K562 (cell line): ENCODE measurements at regions not wholly inside any gene's neighbourhood (a gene's known extent, or its start where the extent isn't known, plus 50 kb on each side); places are given as distances from the start of the nearest gene placed in this dataset.
A peak's percentile ranks its signal among the peaks of the same experiment; 100 is the strongest.

Experiments used
- ATAC-seq: fragments of 200-7000 bp; cut with Tn5 transposase; 3 replicates; pipeline ENCODE4 v1.9.1; 2020; ENCODE audit warnings: moderate library complexity
- BruUV-seq: library from RNA; stranded (reverse); fragments of 400-500 nt; replicated peaks from 2 replicates; lab custom pipeline; 2021; lab: Mats Ljungman, UMichigan
- CTCF ChIA-PET: fragments of 300-600 bp; formaldehyde crosslinking; extraction: SDS; loops from one replicate; lab custom pipeline; 2021; ENCODE audit warnings: low intra/inter-chr PET ratio; lab: Yijun Ruan, JAX
- POLR2A ChIA-PET: fragments of 300-600, 350-650 bp; sonication (Branson Sonifier 250); formaldehyde crosslinking; extraction: SDS; loops from one replicate; lab custom pipeline; 2021; ENCODE audit warnings: antibody characterized with exemption, inconsistent platforms; lab: Yijun Ruan, JAX
- DNase-seq, 4 experiments: peaks; one replicate each; pipeline versions ENCODE4 v3.0.0 to v3.0.0-alpha.2; 2011 to 2018; ENCODE audit warnings: low spot score in 3 of 4, mixed read lengths in 3 of 4; ENCODE audit errors: extremely low read depth in 1 of 4
- FAIRE-seq: peaks from 2 replicates; lab custom pipeline; 2011; peaks lifted over from hg19 to GRCh38; lab: Jason Lieb, UNC
- H2AFZ ChIP-seq: 2 replicates; pipeline ENCODE4 v1.6.0; 2011; ENCODE audit warnings: low read depth, low read length, control low read depth, inconsistent platforms
- H3K27ac ChIP-seq: fragments of 200-600 bp; 3 replicates; pipeline ENCODE4 v1.8.0; 2011; ENCODE audit warnings: low read depth, mild to moderate bottlenecking, control low read depth, inconsistent platforms, low read length, moderate library complexity, mixed read lengths; ENCODE audit errors: extremely low read depth
- H3K27me3 ChIP-seq, 2 experiments: fragments of 300-600 bp in 1 of 2; 2 replicates in 1 of 2; 3 replicates in 1 of 2; pipeline versions ENCODE4 v1.6.0 to v1.8.0; 2011; ENCODE audit warnings: inconsistent platforms in 2 of 2, low read length in 2 of 2, mild to moderate bottlenecking in 1 of 2, mixed read lengths in 1 of 2, moderate library complexity in 1 of 2; ENCODE audit not compliant: control insufficient read depth in 2 of 2, insufficient read depth in 2 of 2
- H3K36me3 ChIP-seq: fragments of 300-600 bp; 3 replicates; pipeline ENCODE4 v1.8.0; 2011; ENCODE audit warnings: mild to moderate bottlenecking, low read length, inconsistent platforms; ENCODE audit not compliant: control insufficient read depth, insufficient read depth
- H3K4me1 ChIP-seq, 2 experiments: fragments of 200-600 bp in 1 of 2; replicated peaks in 1 of 2; 2 replicates in 1 of 2; 3 replicates in 1 of 2; pipeline versions ENCODE4 v1.5.1 to v1.8.0; 2011; ENCODE audit warnings: inconsistent platforms in 2 of 2, low read length in 2 of 2, mild to moderate bottlenecking in 1 of 2, mixed read lengths in 1 of 2, moderate library complexity in 1 of 2; ENCODE audit not compliant: control insufficient read depth in 2 of 2, insufficient read depth in 2 of 2
- H3K4me2 ChIP-seq: 2 replicates; pipeline ENCODE4 v1.6.1; 2011; ENCODE audit warnings: low read length, control low read depth, inconsistent platforms, mixed read lengths; ENCODE audit not compliant: insufficient read depth
- H3K4me3 ChIP-seq: fragments of 200-600 bp; sonication (generic), shearing (Covaris generic); 2 replicates; pipeline ENCODE4 v1.5.1; 2016; ENCODE audit warnings: control low read depth, inconsistent platforms
- H3K79me2 ChIP-seq: fragments of 200-600 bp; 3 replicates; pipeline ENCODE4 v1.8.0; 2011; ENCODE audit warnings: low read length, inconsistent platforms; ENCODE audit not compliant: control insufficient read depth, insufficient read depth
- H3K9ac ChIP-seq, 2 experiments: 2 replicates each; pipeline versions ENCODE4 v1.6.0 to v1.6.1; 2011; ENCODE audit warnings: low read depth in 2 of 2, low read length in 2 of 2, control low read depth in 1 of 2, inconsistent platforms in 1 of 2, mild to moderate bottlenecking in 1 of 2, mixed read lengths in 1 of 2; ENCODE audit not compliant: insufficient read depth in 1 of 2
- H3K9me1 ChIP-seq: one replicate; pipeline ENCODE4 v1.6.0; 2011; ENCODE audit warnings: inconsistent platforms, mild to moderate bottlenecking, low read length, moderate library complexity; ENCODE audit not compliant: control insufficient read depth, insufficient read depth
- H3K9me3 ChIP-seq: replicated peaks from 2 replicates; pipeline ENCODE4 v1.5.1; 2011; ENCODE audit warnings: low read depth, low read length, inconsistent platforms; ENCODE audit not compliant: control insufficient read depth, insufficient read depth
- H4K20me1 ChIP-seq: replicated peaks from 2 replicates; pipeline ENCODE4 v1.6.1; 2011; ENCODE audit warnings: low read length, inconsistent platforms, mixed read lengths; ENCODE audit not compliant: control insufficient read depth, insufficient read depth
- DDX20 ChIP-seq: fragments of 450-650 bp; IDR thresholded peaks from 2 replicates; pipeline ENCODE4 v1.6.1; 2016; ENCODE audit warnings: missing genetic modification characterization, low read depth, mild to moderate bottlenecking, missing compliant biosample characterization, moderate library complexity
- HOXB6 ChIP-seq: fragments of 250-450 bp; sonication (Bioruptor Pico); IDR thresholded peaks from 2 replicates; pipeline ENCODE4 v1.5.1; 2022; ENCODE audit warnings: mild to moderate bottlenecking, borderline replicate concordance
- MCM7 ChIP-seq, 2 experiments: fragments of 450-650 bp; IDR thresholded peaks; 2 replicates each; pipeline ENCODE4 v1.6.1; 2016 to 2018
- NCOA1 ChIP-seq: fragments of 450-650 bp; IDR thresholded peaks from 2 replicates; pipeline ENCODE4 v1.6.1; 2016; ENCODE audit warnings: low read depth
- NEUROD1 ChIP-seq: fragments of 150-350 bp; IDR thresholded peaks from 2 replicates; pipeline ENCODE4 v1.6.1; 2014; ENCODE audit warnings: borderline replicate concordance, low read length, low read depth; ENCODE audit not compliant: partially characterized antibody
- NFE2L1 ChIP-seq: fragments of 450-650 bp; IDR thresholded peaks from 2 replicates; pipeline ENCODE4 v1.6.1; 2016; ENCODE audit warnings: missing genetic modification characterization, low read depth, mild to moderate bottlenecking, missing compliant biosample characterization, moderate library complexity, borderline replicate concordance
- SMARCA4 ChIP-seq: fragments of 450-650 bp; IDR thresholded peaks from 2 replicates; pipeline ENCODE4 v1.6.1; 2016
- WGBS: fragments of 100-300 bp; shearing (Covaris generic); methylation state at CpG from one replicate; pipeline ENCODE4 v1.1.6; 2016; ENCODE audit warnings: low coverage, mixed read lengths; ENCODE audit not compliant: insufficient coverage; ENCODE audit errors: missing lambda C conversion rate; 5-methylcytosine and 5-hydroxymethylcytosine counted together
- in situ Hi-C: fragments of 300-500 bp; cut with MboI; formaldehyde crosslinking; loops from 4 replicates; pipeline ENCODE4 v1.15.0; 2018; ENCODE audit warnings: inconsistent platforms, mixed read lengths
- intact Hi-C: fragments of 100-400 bp; cut with micrococcal nuclease; formaldehyde crosslinking; loops from 2 replicates; pipeline ENCODE4 v1.14.2; 2022
- TF ChIP-seq, protein P1 (sequence below), 3 experiments: IDR thresholded peaks in 2 of 3; conservative IDR thresholded peaks in 1 of 3; 2 replicates each; pipeline ENCODE4 v1.5.1; 2011 to 2012; ENCODE audit warnings: low read length in 3 of 3, mild to moderate bottlenecking in 3 of 3, control low read depth in 2 of 3, improper control_type of control experiment in 1 of 3, inconsistent platforms in 1 of 3, low read depth in 1 of 3, mixed read lengths in 1 of 3, moderate library complexity in 1 of 3; ENCODE audit not compliant: insufficient read depth in 2 of 3
- TF ChIP-seq, protein P2 (sequence below), 2 experiments: fragments of 450-650 bp; formaldehyde crosslinking in 1 of 2; IDR thresholded peaks; 2 replicates each; pipeline versions ENCODE4 v1.4.0 to v1.6.1; 2014 to 2020; ENCODE audit warnings: mild to moderate bottlenecking in 2 of 2, borderline replicate concordance in 1 of 2, low read depth in 1 of 2
- TF ChIP-seq, protein P3 (sequence below): sonication (generic); formaldehyde crosslinking; IDR thresholded peaks from 2 replicates; pipeline ENCODE4 v1.8.1; 2023; ENCODE audit warnings: mild to moderate bottlenecking, missing genetic modification reagents

DNA sequence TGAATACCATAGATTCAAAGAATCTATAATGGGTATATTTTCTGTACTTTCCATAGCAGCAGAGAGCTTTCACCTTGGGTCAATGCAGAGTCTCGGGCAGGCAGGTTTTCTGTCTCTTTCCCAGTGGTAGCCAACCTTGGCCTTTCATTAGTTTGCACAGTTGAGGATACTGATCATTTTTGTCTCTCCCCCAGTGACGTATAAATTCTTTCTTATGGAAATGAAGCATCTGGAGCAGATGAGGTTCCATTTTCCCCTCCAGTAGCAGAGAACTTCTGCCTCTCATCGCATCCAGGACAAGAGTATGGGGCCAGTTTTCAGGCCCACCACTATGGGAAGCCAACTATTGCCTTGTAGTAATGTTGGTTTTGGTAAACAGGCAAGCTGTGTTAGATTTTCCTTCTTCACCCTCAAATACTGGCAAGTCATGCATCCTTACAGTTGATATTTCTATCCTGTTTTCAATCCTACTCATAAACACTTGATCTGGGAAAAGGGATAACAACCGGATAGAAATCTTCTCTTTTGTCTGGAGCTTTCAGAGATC lies 845.2 kb upstream of the CDH18 start:
- ChIA-PET POLR2A (no interaction called here), CTCF (no interaction called here)
- WGBS = 3% methylated on average over 4 of the region's 4 CpGs
- Histone ChIP-seq H2AFZ (no peak overlapping the region), H3K27ac (no peak overlapping the region), H3K4me2 (no peak overlapping the region), H4K20me1 (no peaks in the 10 kb centered on the region), H3K36me3 (no peaks in the 10 kb centered on the region), H3K9ac (no peak overlapping the region), H3K9me3 (no peaks in the 10 kb centered on the region), H3K79me2 (no peaks in the 10 kb centered on the region), H3K4me1 (no peaks in the 10 kb centered on the region), H3K4me3 (no peak overlapping the region), H3K9me1 (no peaks in the 10 kb centered on the region), H3K27me3 (no peaks in the 10 kb centered on the region)
- intact Hi-C loops = no loop called here
- peak in 3 of 4 experiments; percentile 1 to 5 (median 2) for DNase-seq
- FAIRE-seq = no peak
- ATAC-seq = peak; percentile 72; the same call in 2 of the 3 replicates
- no TSS peak for BruUV-seq
- in situ Hi-C loops = no loop called here
- TF ChIP-seq DDX20 (tag) (no peak), NEUROD1 (no peak), NFE2L1 (tag) (no peak), MCM7 (IDR thresholded peaks at IDR 0.05) (no peak), NCOA1 (no peak), HOXB6 (CRISPR knock-in tag) (no peak), SMARCA4 (no peak)
- TF ChIP-seq, protein P1, sequence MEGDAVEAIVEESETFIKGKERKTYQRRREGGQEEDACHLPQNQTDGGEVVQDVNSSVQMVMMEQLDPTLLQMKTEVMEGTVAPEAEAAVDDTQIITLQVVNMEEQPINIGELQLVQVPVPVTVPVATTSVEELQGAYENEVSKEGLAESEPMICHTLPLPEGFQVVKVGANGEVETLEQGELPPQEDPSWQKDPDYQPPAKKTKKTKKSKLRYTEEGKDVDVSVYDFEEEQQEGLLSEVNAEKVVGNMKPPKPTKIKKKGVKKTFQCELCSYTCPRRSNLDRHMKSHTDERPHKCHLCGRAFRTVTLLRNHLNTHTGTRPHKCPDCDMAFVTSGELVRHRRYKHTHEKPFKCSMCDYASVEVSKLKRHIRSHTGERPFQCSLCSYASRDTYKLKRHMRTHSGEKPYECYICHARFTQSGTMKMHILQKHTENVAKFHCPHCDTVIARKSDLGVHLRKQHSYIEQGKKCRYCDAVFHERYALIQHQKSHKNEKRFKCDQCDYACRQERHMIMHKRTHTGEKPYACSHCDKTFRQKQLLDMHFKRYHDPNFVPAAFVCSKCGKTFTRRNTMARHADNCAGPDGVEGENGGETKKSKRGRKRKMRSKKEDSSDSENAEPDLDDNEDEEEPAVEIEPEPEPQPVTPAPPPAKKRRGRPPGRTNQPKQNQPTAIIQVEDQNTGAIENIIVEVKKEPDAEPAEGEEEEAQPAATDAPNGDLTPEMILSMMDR (IDR thresholded peaks at IDR 0.05 in 2 of 3, conservative IDR thresholded peaks at IDR 0.05 in 1 of 3; ENCODE audit: insufficient read depth in 2 of 3, low read depth in 1 of 3, low read length in 3 of 3) = peak in 2 of 3 experiments; percentile 15 to 36; a peak in 3 of 6 replicates
- TF ChIP-seq, protein P2, sequence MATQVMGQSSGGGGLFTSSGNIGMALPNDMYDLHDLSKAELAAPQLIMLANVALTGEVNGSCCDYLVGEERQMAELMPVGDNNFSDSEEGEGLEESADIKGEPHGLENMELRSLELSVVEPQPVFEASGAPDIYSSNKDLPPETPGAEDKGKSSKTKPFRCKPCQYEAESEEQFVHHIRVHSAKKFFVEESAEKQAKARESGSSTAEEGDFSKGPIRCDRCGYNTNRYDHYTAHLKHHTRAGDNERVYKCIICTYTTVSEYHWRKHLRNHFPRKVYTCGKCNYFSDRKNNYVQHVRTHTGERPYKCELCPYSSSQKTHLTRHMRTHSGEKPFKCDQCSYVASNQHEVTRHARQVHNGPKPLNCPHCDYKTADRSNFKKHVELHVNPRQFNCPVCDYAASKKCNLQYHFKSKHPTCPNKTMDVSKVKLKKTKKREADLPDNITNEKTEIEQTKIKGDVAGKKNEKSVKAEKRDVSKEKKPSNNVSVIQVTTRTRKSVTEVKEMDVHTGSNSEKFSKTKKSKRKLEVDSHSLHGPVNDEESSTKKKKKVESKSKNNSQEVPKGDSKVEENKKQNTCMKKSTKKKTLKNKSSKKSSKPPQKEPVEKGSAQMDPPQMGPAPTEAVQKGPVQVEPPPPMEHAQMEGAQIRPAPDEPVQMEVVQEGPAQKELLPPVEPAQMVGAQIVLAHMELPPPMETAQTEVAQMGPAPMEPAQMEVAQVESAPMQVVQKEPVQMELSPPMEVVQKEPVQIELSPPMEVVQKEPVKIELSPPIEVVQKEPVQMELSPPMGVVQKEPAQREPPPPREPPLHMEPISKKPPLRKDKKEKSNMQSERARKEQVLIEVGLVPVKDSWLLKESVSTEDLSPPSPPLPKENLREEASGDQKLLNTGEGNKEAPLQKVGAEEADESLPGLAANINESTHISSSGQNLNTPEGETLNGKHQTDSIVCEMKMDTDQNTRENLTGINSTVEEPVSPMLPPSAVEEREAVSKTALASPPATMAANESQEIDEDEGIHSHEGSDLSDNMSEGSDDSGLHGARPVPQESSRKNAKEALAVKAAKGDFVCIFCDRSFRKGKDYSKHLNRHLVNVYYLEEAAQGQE (IDR thresholded peaks at IDR 0.05; ENCODE audit: borderline replicate concordance) = 0 out of 2 replicates have a peak, but pooled peaks have one; percentile 18
- TF ChIP-seq, protein P2 (CRISPR knock-in tag; IDR thresholded peaks at IDR 0.05; ENCODE audit: low read depth) = no peak
- TF ChIP-seq, protein P3, sequence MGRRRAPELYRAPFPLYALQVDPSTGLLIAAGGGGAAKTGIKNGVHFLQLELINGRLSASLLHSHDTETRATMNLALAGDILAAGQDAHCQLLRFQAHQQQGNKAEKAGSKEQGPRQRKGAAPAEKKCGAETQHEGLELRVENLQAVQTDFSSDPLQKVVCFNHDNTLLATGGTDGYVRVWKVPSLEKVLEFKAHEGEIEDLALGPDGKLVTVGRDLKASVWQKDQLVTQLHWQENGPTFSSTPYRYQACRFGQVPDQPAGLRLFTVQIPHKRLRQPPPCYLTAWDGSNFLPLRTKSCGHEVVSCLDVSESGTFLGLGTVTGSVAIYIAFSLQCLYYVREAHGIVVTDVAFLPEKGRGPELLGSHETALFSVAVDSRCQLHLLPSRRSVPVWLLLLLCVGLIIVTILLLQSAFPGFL (CRISPR knock-in tag) = no peak
